ENCODE measurements at regions not wholly inside any gene's neighbourhood (a gene's known extent, or its start where the extent isn't known, plus 50 kb on each side); places are given as distances from the start of the nearest gene placed in this dataset.
"Not testable (repeated sequence)": the region's sequence is repeated elsewhere in the genome, so short reads cannot be mapped to it uniquely, and the experiment has no call there.

DNA sequence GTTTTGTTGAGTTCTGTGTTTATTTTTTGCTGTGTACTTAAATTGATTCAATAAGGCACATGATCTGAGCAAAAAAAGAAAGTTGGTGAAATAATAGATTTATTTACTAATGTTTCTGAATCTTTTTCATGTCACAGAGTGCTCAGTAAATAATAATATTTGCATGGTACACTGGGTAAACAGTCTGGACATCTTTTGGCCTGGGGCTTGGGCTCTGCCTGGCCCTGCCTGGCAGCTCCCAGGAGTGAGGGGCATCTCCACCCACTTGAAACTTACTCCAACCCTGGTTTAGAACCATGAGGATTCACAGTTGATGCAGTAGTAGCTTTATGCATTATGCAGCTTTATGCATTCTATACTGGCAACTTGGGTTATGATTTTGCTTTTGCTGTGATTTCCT is 124.2 kb upstream of the SLC4A4 start:
- intact Hi-C loops (cut with micrococcal nuclease; ENCODE audit: unreplicated experiment), result no loop called here
- no peaks in the 10 kb centered on the region for H3K4me1 ChIP-seq
- Mint-ChIP-seq H3K4me1 (ENCODE audit: low read depth, unreplicated experiment) (no peaks in the 10 kb centered on the region), H3K36me3 (ENCODE audit: insufficient read depth, unreplicated experiment) (no peaks in the 10 kb centered on the region), H3K4me3 (ENCODE audit: unreplicated experiment) (no peak overlapping the region), H3K27me3 (ENCODE audit: insufficient read depth, unreplicated experiment) (no peaks in the 10 kb centered on the region), H3K9me3 (ENCODE audit: unreplicated experiment) (no peaks in the 10 kb centered on the region), H3K27ac (ENCODE audit: unreplicated experiment) (no peak overlapping the region)
- no TSS peak for BruUV-seq (replicated peaks)
- H3K9me3 ChIP-seq, result no peaks in the 10 kb centered on the region
- CTCF ChIA-PET, result no interaction called here
- no peak for DNase-seq
- H3K4me3 ChIP-seq (ENCODE audit: low read depth, low read length), result no peak overlapping the region
- POLR2A ChIA-PET, result no interaction called here
- H3K36me3 ChIP-seq (ENCODE audit: control insufficient read depth, insufficient read depth, low read length), result no peaks in the 10 kb centered on the region
- no peaks in the 10 kb centered on the region for H3K27me3 ChIP-seq (replicated peaks; ENCODE audit: control insufficient read depth, insufficient read depth, low read length)
- TF ChIP-seq, protein P1, sequence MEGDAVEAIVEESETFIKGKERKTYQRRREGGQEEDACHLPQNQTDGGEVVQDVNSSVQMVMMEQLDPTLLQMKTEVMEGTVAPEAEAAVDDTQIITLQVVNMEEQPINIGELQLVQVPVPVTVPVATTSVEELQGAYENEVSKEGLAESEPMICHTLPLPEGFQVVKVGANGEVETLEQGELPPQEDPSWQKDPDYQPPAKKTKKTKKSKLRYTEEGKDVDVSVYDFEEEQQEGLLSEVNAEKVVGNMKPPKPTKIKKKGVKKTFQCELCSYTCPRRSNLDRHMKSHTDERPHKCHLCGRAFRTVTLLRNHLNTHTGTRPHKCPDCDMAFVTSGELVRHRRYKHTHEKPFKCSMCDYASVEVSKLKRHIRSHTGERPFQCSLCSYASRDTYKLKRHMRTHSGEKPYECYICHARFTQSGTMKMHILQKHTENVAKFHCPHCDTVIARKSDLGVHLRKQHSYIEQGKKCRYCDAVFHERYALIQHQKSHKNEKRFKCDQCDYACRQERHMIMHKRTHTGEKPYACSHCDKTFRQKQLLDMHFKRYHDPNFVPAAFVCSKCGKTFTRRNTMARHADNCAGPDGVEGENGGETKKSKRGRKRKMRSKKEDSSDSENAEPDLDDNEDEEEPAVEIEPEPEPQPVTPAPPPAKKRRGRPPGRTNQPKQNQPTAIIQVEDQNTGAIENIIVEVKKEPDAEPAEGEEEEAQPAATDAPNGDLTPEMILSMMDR (IDR thresholded peaks at IDR 0.05; ENCODE audit: insufficient read depth in 1 of 2, low read depth in 1 of 2, low read length in 1 of 2, severe bottlenecking in 1 of 2, unreplicated experiment in 1 of 2), result no peak

DNA sequence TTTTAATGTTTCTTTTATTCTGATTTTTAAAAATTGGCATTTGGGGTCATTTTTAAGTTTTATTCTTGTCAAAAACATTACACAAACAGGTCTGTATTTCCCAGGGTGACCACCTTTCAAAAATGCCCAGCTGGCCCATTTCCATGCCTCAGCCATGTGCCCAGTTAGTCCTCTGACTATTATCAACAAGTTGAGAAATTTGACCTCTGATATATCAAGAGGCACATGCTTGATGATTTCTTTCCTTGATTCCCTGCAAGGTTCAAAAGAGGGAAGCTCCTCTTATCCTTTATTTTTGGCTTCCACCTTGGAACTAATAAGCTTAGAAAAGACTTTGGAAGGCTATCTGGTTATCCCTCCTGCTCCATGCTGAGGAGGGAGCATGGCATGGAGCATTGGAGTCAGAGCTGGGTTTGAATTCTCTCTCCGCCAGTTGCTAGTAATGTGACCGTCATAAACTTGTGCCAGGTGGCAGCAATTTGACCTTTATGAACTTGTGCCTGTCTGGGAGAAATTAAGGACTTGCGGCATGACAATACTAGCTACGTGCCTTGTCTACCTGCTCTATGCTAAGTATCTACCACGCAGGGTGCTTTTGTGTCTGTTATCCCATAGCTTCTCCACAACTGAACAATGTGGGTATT is 122.4 kb upstream of the SLC4A4 start:
- no peak overlapping the region for H3K4me3 ChIP-seq (ENCODE audit: low read depth, low read length)
- no peaks in the 10 kb centered on the region for H3K9me3 Mint-ChIP-seq (ENCODE audit: unreplicated experiment)
- H3K36me3 ChIP-seq (ENCODE audit: control insufficient read depth, insufficient read depth, low read length), result no peaks in the 10 kb centered on the region
- H3K27me3 Mint-ChIP-seq (ENCODE audit: insufficient read depth, unreplicated experiment), result no peaks in the 10 kb centered on the region
- no peaks in the 10 kb centered on the region for H3K4me1 Mint-ChIP-seq (ENCODE audit: low read depth, unreplicated experiment)
- BruUV-seq (replicated peaks), result no TSS peak
- H3K4me1 ChIP-seq, result no peaks in the 10 kb centered on the region
- no peaks in the 10 kb centered on the region for H3K9me3 ChIP-seq
- H3K27ac Mint-ChIP-seq (ENCODE audit: unreplicated experiment), result no peak overlapping the region
- POLR2A ChIA-PET, result no interaction called here
- no peaks in the 10 kb centered on the region for H3K36me3 Mint-ChIP-seq (ENCODE audit: insufficient read depth, unreplicated experiment)
- TF ChIP-seq, protein P1 (IDR thresholded peaks at IDR 0.05; ENCODE audit: insufficient read depth in 1 of 2, low read depth in 1 of 2, low read length in 1 of 2, severe bottlenecking in 1 of 2, unreplicated experiment in 1 of 2), result no peak
- intact Hi-C loops (cut with micrococcal nuclease; ENCODE audit: unreplicated experiment), result no loop called here
- DNase-seq, result no peak
- no peaks in the 10 kb centered on the region for H3K27me3 ChIP-seq (replicated peaks; ENCODE audit: control insufficient read depth, insufficient read depth, low read length)
- no peak overlapping the region for H3K4me3 Mint-ChIP-seq (ENCODE audit: unreplicated experiment)
- CTCF ChIA-PET, result no interaction called here

DNA sequence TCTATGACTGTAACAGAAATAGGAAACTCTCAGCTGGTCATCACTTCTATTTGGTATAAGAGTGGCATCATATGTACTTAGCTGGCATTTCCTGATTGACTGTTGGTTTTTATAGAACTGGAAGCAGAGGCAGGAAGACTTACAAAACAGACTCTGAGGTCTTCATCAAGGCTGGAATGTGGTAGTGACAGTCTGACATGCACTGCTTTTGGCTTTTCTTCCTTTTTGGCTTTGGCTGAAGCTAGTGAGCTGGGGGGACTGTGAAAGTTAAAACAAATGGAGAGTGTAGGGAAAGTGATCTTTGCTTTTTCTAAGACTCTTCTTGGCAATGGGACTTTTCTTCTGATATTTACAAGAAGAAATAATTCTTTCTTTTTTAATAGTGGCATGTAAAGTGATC is 121.1 kb upstream of the SLC4A4 start:
- H3K27ac Mint-ChIP-seq (ENCODE audit: unreplicated experiment), result no peak overlapping the region
- intact Hi-C loops (cut with micrococcal nuclease; ENCODE audit: unreplicated experiment), result no loop called here
- no peak for DNase-seq
- no peaks in the 10 kb centered on the region for H3K27me3 ChIP-seq (replicated peaks; ENCODE audit: control insufficient read depth, insufficient read depth, low read length)
- H3K9me3 Mint-ChIP-seq (ENCODE audit: unreplicated experiment), result no peaks in the 10 kb centered on the region
- no peaks in the 10 kb centered on the region for H3K9me3 ChIP-seq
- ChIA-PET CTCF (no interaction called here), POLR2A (no interaction called here)
- no peaks in the 10 kb centered on the region for H3K36me3 ChIP-seq (ENCODE audit: control insufficient read depth, insufficient read depth, low read length)
- TF ChIP-seq, protein P1 (IDR thresholded peaks at IDR 0.05; ENCODE audit: insufficient read depth in 1 of 2, low read depth in 1 of 2, low read length in 1 of 2, severe bottlenecking in 1 of 2, unreplicated experiment in 1 of 2), result no peak
- BruUV-seq (replicated peaks), result no TSS peak
- no peaks in the 10 kb centered on the region for H3K4me1 Mint-ChIP-seq (ENCODE audit: low read depth, unreplicated experiment)
- no peaks in the 10 kb centered on the region for H3K27me3 Mint-ChIP-seq (ENCODE audit: insufficient read depth, unreplicated experiment)
- H3K4me3 Mint-ChIP-seq (ENCODE audit: unreplicated experiment), result no peak overlapping the region
- H3K4me3 ChIP-seq (ENCODE audit: low read depth, low read length), result no peak overlapping the region
- H3K4me1 ChIP-seq, result no peaks in the 10 kb centered on the region
- H3K36me3 Mint-ChIP-seq (ENCODE audit: insufficient read depth, unreplicated experiment), result no peaks in the 10 kb centered on the region

DNA sequence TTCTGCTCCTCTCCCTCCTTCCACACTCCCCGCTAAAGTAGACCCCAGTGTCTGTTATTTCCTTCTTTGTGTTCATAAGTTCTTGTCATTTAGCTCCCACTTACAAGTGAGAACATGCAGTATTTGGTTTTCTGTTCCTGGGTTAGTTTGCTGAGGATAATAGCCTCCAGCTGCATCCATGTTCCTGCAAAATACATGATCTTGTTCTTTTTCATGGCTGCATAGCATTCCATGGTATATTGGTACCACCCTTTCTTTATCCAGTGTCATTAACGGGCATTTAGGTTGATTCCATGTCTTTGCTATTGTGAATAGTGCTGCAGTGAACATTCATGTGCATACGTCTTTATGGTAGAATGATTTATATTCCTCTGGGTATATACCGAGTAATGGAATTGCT is 118.0 kb upstream of the SLC4A4 start:
- BruUV-seq (replicated peaks); H3K4me3 Mint-ChIP-seq (ENCODE audit: unreplicated experiment); H3K4me1 Mint-ChIP-seq (ENCODE audit: low read depth, unreplicated experiment); H3K4me3 ChIP-seq (ENCODE audit: low read depth, low read length); H3K9me3 Mint-ChIP-seq (ENCODE audit: unreplicated experiment); H3K4me1 ChIP-seq; DNase-seq; POLR2A ChIA-PET; CTCF ChIA-PET; H3K27me3 Mint-ChIP-seq (ENCODE audit: insufficient read depth, unreplicated experiment); intact Hi-C loops (cut with micrococcal nuclease; ENCODE audit: unreplicated experiment); H3K9me3 ChIP-seq; H3K36me3 ChIP-seq (ENCODE audit: control insufficient read depth, insufficient read depth, low read length); H3K36me3 Mint-ChIP-seq (ENCODE audit: insufficient read depth, unreplicated experiment); H3K27me3 ChIP-seq (replicated peaks; ENCODE audit: control insufficient read depth, insufficient read depth, low read length); H3K27ac Mint-ChIP-seq (ENCODE audit: unreplicated experiment): not testable (repeated sequence)
